ENCODE measurements at regions not wholly inside any gene's neighbourhood (a gene's known extent, or its start where the extent isn't known, plus 50 kb on each side); places are given as distances from the start of the nearest gene placed in this dataset.

DNA sequence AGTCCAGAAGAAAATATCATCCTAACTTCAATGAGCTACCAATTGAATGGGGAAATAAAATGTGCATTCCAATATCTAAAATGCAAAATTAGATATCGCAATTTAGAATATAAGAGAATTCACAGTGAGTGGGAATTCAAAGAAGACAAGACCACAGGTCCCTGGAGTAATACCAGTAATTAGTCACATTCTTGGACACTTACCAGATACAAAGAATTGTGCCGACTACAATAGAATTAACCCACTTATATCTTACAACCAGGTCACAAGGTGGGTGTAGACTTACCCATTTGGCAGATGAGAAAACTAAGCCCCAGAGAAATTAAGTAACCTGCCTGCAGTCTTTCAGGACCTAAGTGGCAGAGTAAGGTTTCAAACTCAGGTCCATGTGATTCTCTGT is 84.3 kb upstream of the C1QTNF7 start (continued):
- TF ChIP-seq, protein P1, sequence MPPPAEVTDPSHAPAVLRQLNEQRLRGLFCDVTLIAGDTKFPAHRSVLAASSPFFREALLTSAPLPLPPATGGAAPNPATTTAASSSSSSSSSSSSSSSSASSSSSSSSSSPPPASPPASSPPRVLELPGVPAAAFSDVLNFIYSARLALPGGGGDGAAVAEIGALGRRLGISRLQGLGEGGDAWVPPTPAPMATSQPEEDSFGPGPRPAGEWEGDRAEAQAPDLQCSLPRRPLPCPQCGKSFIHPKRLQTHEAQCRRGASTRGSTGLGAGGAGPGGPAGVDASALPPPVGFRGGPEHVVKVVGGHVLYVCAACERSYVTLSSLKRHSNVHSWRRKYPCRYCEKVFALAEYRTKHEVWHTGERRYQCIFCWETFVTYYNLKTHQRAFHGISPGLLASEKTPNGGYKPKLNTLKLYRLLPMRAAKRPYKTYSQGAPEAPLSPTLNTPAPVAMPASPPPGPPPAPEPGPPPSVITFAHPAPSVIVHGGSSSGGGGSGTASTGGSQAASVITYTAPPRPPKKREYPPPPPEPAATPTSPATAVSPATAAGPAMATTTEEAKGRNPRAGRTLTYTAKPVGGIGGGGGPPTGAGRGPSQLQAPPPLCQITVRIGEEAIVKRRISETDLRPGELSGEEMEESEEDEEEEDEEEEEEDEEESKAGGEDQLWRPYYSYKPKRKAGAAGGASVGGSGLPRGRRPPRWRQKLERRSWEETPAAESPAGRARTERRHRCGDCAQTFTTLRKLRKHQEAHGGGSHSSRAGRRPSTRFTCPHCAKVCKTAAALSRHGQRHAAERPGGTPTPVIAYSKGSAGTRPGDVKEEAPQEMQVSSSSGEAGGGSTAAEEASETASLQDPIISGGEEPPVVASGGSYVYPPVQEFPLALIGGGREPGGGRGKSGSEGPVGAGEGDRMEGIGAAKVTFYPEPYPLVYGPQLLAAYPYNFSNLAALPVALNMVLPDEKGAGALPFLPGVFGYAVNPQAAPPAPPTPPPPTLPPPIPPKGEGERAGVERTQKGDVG (CRISPR knock-in tag; IDR thresholded peaks at IDR 0.05): no peak

DNA sequence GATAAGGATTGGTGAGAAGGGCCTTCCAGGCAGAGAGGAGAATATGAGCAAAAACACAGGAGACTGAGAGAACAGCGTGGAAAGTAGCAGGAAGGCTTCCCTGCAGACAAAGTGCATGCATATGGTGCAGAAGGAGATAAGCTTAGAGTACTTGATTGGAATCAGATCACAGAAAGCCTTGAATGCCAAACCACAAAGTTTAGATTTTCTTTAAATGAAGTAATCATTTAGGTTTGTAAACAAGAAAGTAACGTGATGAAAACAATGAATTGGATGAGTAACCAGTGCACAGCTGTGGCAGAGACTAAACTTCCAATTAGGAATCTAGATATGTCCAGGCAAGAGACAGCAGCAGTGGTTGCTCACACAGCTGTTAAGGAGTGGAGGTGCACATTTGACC is 83.8 kb upstream of the C1QTNF7 start:
- CTCF ChIA-PET: no interaction called here
- POLR2A ChIA-PET: no interaction called here
- BruUV-seq (replicated peaks): no TSS peak

DNA sequence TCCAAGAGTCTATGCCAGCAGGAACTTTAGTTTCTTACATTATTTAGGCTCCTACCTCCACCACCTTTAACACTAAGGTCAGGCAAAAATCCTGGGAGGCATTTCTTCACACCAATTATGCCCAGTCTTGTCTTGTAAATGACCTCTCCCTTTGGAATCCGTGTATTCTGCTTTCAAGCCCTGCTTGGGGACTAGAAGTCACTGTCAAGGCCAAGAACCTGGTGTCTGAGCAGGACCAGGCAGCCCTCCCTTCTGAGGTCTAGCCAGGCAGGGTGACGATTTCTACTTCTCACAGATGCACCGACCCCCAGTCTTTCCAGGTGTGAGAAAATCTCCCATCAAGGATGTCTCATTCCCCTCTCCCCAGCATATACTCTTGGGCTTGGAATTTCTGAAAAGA is 82.7 kb upstream of the C1QTNF7 start:
- H3K4me3 ChIP-seq: no peak overlapping the region
- H3K27me3 ChIP-seq (replicated peaks in 1 of 2; ENCODE audit: control insufficient read depth in 2 of 2, insufficient read depth in 2 of 2, low read length in 1 of 2): 0 out of 4 replicates have a peak, but pooled peaks cover 0 to 2% of the 10 kb centered on the region in 2 experiments
- no peaks in the 10 kb centered on the region for H3K36me3 ChIP-seq (ENCODE audit: control insufficient read depth in 2 of 2, insufficient read depth in 2 of 2, low read length in 1 of 2)
- intact Hi-C loops (cut with micrococcal nuclease; ENCODE audit: unreplicated experiment): no loop called here
- no peak for DNase-seq (ENCODE audit: low read depth, low spot score)
- FAIRE-seq: no peak
- ChIA-PET POLR2A (no interaction called here), RAD21 (ENCODE audit: unreplicated experiment) (no interaction called here), CTCF (no interaction called here), SMC1A (ENCODE audit: uncharacterized antibody, unreplicated experiment) (no interaction called here)
- no peaks in the 10 kb centered on the region for H3K9me3 ChIP-seq (replicated peaks; ENCODE audit: control insufficient read depth, insufficient read depth, low read length)
- no peak overlapping the region for H2AFZ ChIP-seq (ENCODE audit: control insufficient read depth, low read depth, low read length)
- in situ Hi-C loops (cut with MboI): no loop called here
- 2% methylated on average over 3 of the region's 3 CpGs for WGBS (ENCODE audit: insufficient coverage, insufficient replicate concordance, low lambda C conversion rate, missing lambda C conversion rate)
- no peaks in the 10 kb centered on the region for H3K4me1 ChIP-seq (ENCODE audit: control insufficient read depth, insufficient read depth, low read length)
- no TSS peak for BruUV-seq (replicated peaks)
- H3K9ac ChIP-seq (ENCODE audit: control insufficient read depth, insufficient read depth, low read length): no peak overlapping the region
- no peak for ATAC-seq
- H3K79me2 ChIP-seq (ENCODE audit: control insufficient read depth, insufficient read depth, low read length): no peaks in the 10 kb centered on the region
- H3K27ac ChIP-seq (ENCODE audit: control insufficient read depth, insufficient read depth): no peak overlapping the region
- no peak overlapping the region for H3K4me2 ChIP-seq (ENCODE audit: control insufficient read depth, insufficient read depth)
- no peaks in the 10 kb centered on the region for H4K20me1 ChIP-seq (ENCODE audit: control insufficient read depth, insufficient read depth)
- TF ChIP-seq CREB1 (IDR thresholded peaks at IDR 0.05; ENCODE audit: low read depth): no peak
- TF ChIP-seq, protein P2, sequence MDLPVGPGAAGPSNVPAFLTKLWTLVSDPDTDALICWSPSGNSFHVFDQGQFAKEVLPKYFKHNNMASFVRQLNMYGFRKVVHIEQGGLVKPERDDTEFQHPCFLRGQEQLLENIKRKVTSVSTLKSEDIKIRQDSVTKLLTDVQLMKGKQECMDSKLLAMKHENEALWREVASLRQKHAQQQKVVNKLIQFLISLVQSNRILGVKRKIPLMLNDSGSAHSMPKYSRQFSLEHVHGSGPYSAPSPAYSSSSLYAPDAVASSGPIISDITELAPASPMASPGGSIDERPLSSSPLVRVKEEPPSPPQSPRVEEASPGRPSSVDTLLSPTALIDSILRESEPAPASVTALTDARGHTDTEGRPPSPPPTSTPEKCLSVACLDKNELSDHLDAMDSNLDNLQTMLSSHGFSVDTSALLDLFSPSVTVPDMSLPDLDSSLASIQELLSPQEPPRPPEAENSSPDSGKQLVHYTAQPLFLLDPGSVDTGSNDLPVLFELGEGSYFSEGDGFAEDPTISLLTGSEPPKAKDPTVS (IDR thresholded peaks at IDR 0.05; ENCODE audit: low read depth, low read length): no peak
- no peak for TF ChIP-seq WRNIP1 (IDR thresholded peaks at IDR 0.05; ENCODE audit: borderline replicate concordance, low read depth, low read length)
- TF ChIP-seq TAF1 (IDR thresholded peaks at IDR 0.05; ENCODE audit: borderline replicate concordance, low read depth, low read length): no peak
- TF ChIP-seq, protein P3, sequence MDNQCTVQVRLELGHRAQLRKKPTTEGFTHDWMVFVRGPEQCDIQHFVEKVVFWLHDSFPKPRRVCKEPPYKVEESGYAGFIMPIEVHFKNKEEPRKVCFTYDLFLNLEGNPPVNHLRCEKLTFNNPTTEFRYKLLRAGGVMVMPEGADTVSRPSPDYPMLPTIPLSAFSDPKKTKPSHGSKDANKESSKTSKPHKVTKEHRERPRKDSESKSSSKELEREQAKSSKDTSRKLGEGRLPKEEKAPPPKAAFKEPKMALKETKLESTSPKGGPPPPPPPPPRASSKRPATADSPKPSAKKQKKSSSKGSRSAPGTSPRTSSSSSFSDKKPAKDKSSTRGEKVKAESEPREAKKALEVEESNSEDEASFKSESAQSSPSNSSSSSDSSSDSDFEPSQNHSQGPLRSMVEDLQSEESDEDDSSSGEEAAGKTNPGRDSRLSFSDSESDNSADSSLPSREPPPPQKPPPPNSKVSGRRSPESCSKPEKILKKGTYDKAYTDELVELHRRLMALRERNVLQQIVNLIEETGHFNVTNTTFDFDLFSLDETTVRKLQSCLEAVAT (IDR thresholded peaks at IDR 0.05): no peak

More for the DNA sequence above, 83.8 kb upstream of the C1QTNF7 start:
- Histone ChIP-seq H3K9ac (ENCODE audit: control insufficient read depth, insufficient read depth, low read length) (no peak overlapping the region), H3K79me2 (ENCODE audit: control insufficient read depth, insufficient read depth, low read length) (no peaks in the 10 kb centered on the region), H3K27ac (ENCODE audit: control insufficient read depth, insufficient read depth) (no peak overlapping the region), H3K36me3 (ENCODE audit: control insufficient read depth in 2 of 2, insufficient read depth in 2 of 2, low read length in 1 of 2) (no peaks in the 10 kb centered on the region), H3K4me2 (ENCODE audit: control insufficient read depth, insufficient read depth) (no peak overlapping the region), H4K20me1 (ENCODE audit: control insufficient read depth, insufficient read depth) (no peaks in the 10 kb centered on the region), H3K4me1 (ENCODE audit: control insufficient read depth, insufficient read depth, low read length) (no peaks in the 10 kb centered on the region), H3K4me3 (no peak overlapping the region), H2AFZ (ENCODE audit: control insufficient read depth, low read depth, low read length) (no peak overlapping the region), H3K9me3 (replicated peaks; ENCODE audit: control insufficient read depth, insufficient read depth, low read length) (no peaks in the 10 kb centered on the region), H3K27me3 (replicated peaks in 1 of 2; ENCODE audit: control insufficient read depth in 2 of 2, insufficient read depth in 2 of 2, low read length in 1 of 2) (0 out of 4 replicates have a peak, but pooled peaks cover 0 to 2% of the 10 kb centered on the region in 2 experiments)
- intact Hi-C loops (cut with micrococcal nuclease; ENCODE audit: unreplicated experiment) (no loop called here), in situ Hi-C loops (cut with MboI) (no loop called here)
- ChIA-PET SMC1A (ENCODE audit: uncharacterized antibody, unreplicated experiment) (no interaction called here), RAD21 (ENCODE audit: unreplicated experiment) (no interaction called here)
- no peak for FAIRE-seq
- TF ChIP-seq CBX5 (IDR thresholded peaks at IDR 0.05; ENCODE audit: low read depth): no peak
- no peak for TF ChIP-seq SIN3A (IDR thresholded peaks at IDR 0.05; ENCODE audit: low read depth, low read length)
- no peak for TF ChIP-seq PML (IDR thresholded peaks at IDR 0.05; ENCODE audit: low read length)
- no peak for TF ChIP-seq SPI1 (IDR thresholded peaks at IDR 0.05; ENCODE audit: borderline replicate concordance, insufficient read depth, low read depth, low read length)
- ATAC-seq: no peak
- DNase-seq (ENCODE audit: low read depth, low spot score): no peak
- 0% methylated on average over 2 of the region's 2 CpGs for WGBS (ENCODE audit: insufficient coverage, insufficient replicate concordance, low lambda C conversion rate, missing lambda C conversion rate)
